WTC11 (cell line): ENCODE measurements at regions not wholly inside any gene's neighbourhood (a gene's known extent, or its start where the extent isn't known, plus 50 kb on each side); places are given as distances from the start of the nearest gene placed in this dataset.

Experiments used
- ATAC-seq: fragments of 200-7000 bp; cut with Tn5 transposase; 2 replicates; pipeline ENCODE4 v1.10.0; 2021; ENCODE audit warnings: mild to moderate bottlenecking, moderate library complexity
- CTCF ChIA-PET: fragments of 300-600 bp; sonication (Branson Sonifier 250); formaldehyde crosslinking; loops from one replicate; lab custom pipeline; 2021; ENCODE audit warnings: antibody characterized with exemption; lab: Charles Lee
- POLR2A ChIA-PET: fragments of 350-600 bp; sonication (Branson Sonifier 250); formaldehyde crosslinking; loops from one replicate; lab custom pipeline; 2021; ENCODE audit warnings: antibody characterized with exemption; lab: Charles Lee
- DNase-seq: peaks from one replicate; pipeline ENCODE4 v3.0.0; 2021; ENCODE audit warnings: low spot score
- H3K27ac Mint-ChIP-seq: 2 replicates; pipeline ENCODE4 v1.8.0; 2021; ENCODE audit warnings: mixed read lengths
- H3K27me3 Mint-ChIP-seq: 2 replicates; pipeline ENCODE4 v1.8.0; 2021; ENCODE audit warnings: low read depth, mild to moderate bottlenecking, moderate library complexity, mixed read lengths
- H3K36me3 Mint-ChIP-seq: 2 replicates; pipeline ENCODE4 v1.8.0; 2021; ENCODE audit warnings: mixed read lengths
- H3K4me1 Mint-ChIP-seq: 2 replicates; pipeline ENCODE4 v1.8.0; 2022; ENCODE audit warnings: mixed read lengths
- H3K4me3 Mint-ChIP-seq: 2 replicates; pipeline ENCODE4 v1.8.0; 2021; ENCODE audit warnings: mild to moderate bottlenecking, moderate library complexity, mixed read lengths
- H3K9me3 Mint-ChIP-seq: 2 replicates; pipeline ENCODE4 v1.8.0; 2021; ENCODE audit warnings: mixed read lengths
- CREB1 ChIP-seq: sonication (generic); formaldehyde crosslinking; IDR thresholded peaks from 2 replicates; pipeline ENCODE4 v1.8.0; 2023; ENCODE audit warnings: mild to moderate bottlenecking, missing genetic modification reagents
- ELF4 ChIP-seq: sonication (generic); formaldehyde crosslinking; IDR thresholded peaks from 2 replicates; pipeline ENCODE4 v1.8.1; 2022; ENCODE audit warnings: low read depth, mild to moderate bottlenecking, moderate library complexity, missing genetic modification reagents
- ESRRA ChIP-seq: sonication (generic); formaldehyde crosslinking; IDR thresholded peaks from 2 replicates; pipeline ENCODE4 v1.8.1; 2022; ENCODE audit warnings: mild to moderate bottlenecking, missing genetic modification reagents, borderline replicate concordance
- FOXK1 ChIP-seq: sonication (generic); formaldehyde crosslinking; IDR thresholded peaks from 2 replicates; pipeline ENCODE4 v1.8.0; 2022; ENCODE audit warnings: mild to moderate bottlenecking, moderate library complexity, missing genetic modification reagents
- JAZF1 ChIP-seq: fragments of 250-450 bp; sonication (Bioruptor Pico); IDR thresholded peaks from 2 replicates; pipeline ENCODE4 v1.9.0; 2021; ENCODE audit warnings: moderate library complexity, mild to moderate bottlenecking, inconsistent platforms
- NFATC4 ChIP-seq: fragments of 250-450 bp; sonication (Bioruptor Pico); IDR thresholded peaks from 2 replicates; pipeline ENCODE4 v1.9.0; 2021; ENCODE audit warnings: mild to moderate bottlenecking
- RORB ChIP-seq: fragments of 250-450 bp; sonication (Bioruptor Pico); IDR thresholded peaks from 2 replicates; pipeline ENCODE4 v1.9.0; 2021; ENCODE audit warnings: mild to moderate bottlenecking
- SMAD4 ChIP-seq: sonication (generic); formaldehyde crosslinking; IDR thresholded peaks from 2 replicates; pipeline ENCODE4 v1.8.0; 2022; ENCODE audit warnings: mild to moderate bottlenecking, missing genetic modification reagents
- TEAD1 ChIP-seq: sonication (generic); formaldehyde crosslinking; IDR thresholded peaks from 2 replicates; pipeline ENCODE4 v1.8.0; 2022; ENCODE audit warnings: mild to moderate bottlenecking, missing genetic modification reagents
- TEAD4 ChIP-seq: sonication (generic); formaldehyde crosslinking; IDR thresholded peaks from 2 replicates; pipeline ENCODE4 v1.8.0; 2022; ENCODE audit warnings: mild to moderate bottlenecking, missing genetic modification reagents
- ZBTB21 ChIP-seq: sonication (generic); formaldehyde crosslinking; IDR thresholded peaks from 2 replicates; pipeline ENCODE4 v1.8.1; 2023; ENCODE audit warnings: mild to moderate bottlenecking, missing genetic modification reagents, borderline replicate concordance
- ZNF121 ChIP-seq: sonication (generic); formaldehyde crosslinking; IDR thresholded peaks from 2 replicates; pipeline ENCODE4 v1.8.0; 2023; ENCODE audit warnings: missing genetic modification reagents
- ZNF263 ChIP-seq: sonication (generic); formaldehyde crosslinking; IDR thresholded peaks from 2 replicates; pipeline ENCODE4 v1.8.1; 2022; ENCODE audit warnings: low read depth, mild to moderate bottlenecking, moderate library complexity, missing genetic modification reagents
- ZNF317 ChIP-seq: sonication (generic); formaldehyde crosslinking; IDR thresholded peaks from 2 replicates; pipeline ENCODE4 v1.8.1; 2023; ENCODE audit warnings: low read depth, mild to moderate bottlenecking, moderate library complexity, missing genetic modification reagents, borderline replicate concordance
- ZNF396 ChIP-seq: fragments of 250-450 bp; sonication (Bioruptor Pico); IDR thresholded peaks from 2 replicates; pipeline ENCODE4 v1.8.0; 2021; ENCODE audit warnings: mild to moderate bottlenecking, moderate library complexity, borderline replicate concordance
- TF ChIP-seq, protein P1 (sequence below): fragments of 200-600 bp; IDR thresholded peaks from 2 replicates; pipeline ENCODE4 v1.8.0; 2022; ENCODE audit warnings: antibody characterized with exemption
- TF ChIP-seq, protein P2 (sequence below): fragments of 250-450 bp; sonication (Bioruptor Pico); IDR thresholded peaks from 2 replicates; pipeline ENCODE4 v1.8.0; 2021; ENCODE audit warnings: mild to moderate bottlenecking
- TF ChIP-seq, protein P3 (sequence below): sonication (generic); formaldehyde crosslinking; IDR thresholded peaks from 2 replicates; pipeline ENCODE4 v1.8.0; 2022; ENCODE audit warnings: missing genetic modification reagents
- TF ChIP-seq, protein P4 (sequence below): fragments of 250-450 bp; sonication (Bioruptor Pico); IDR thresholded peaks from 2 replicates; pipeline ENCODE4 v1.9.0; 2021; ENCODE audit warnings: moderate library complexity, mild to moderate bottlenecking, inconsistent platforms, borderline replicate concordance
- TF ChIP-seq, protein P5 (sequence below): fragments of 250-450 bp; sonication (Bioruptor Pico); IDR thresholded peaks from 2 replicates; pipeline ENCODE4 v1.9.0; 2021; ENCODE audit warnings: mild to moderate bottlenecking, borderline replicate concordance
- TF ChIP-seq, protein P6 (sequence below): sonication (generic); formaldehyde crosslinking; conservative IDR thresholded peaks from 2 replicates; pipeline ENCODE4 v1.8.1; 2022; ENCODE audit warnings: mild to moderate bottlenecking, missing genetic modification reagents
- TF ChIP-seq, protein P7 (sequence below): sonication (generic); formaldehyde crosslinking; IDR thresholded peaks from 2 replicates; pipeline ENCODE4 v1.8.0; 2023; ENCODE audit warnings: missing genetic modification reagents

DNA sequence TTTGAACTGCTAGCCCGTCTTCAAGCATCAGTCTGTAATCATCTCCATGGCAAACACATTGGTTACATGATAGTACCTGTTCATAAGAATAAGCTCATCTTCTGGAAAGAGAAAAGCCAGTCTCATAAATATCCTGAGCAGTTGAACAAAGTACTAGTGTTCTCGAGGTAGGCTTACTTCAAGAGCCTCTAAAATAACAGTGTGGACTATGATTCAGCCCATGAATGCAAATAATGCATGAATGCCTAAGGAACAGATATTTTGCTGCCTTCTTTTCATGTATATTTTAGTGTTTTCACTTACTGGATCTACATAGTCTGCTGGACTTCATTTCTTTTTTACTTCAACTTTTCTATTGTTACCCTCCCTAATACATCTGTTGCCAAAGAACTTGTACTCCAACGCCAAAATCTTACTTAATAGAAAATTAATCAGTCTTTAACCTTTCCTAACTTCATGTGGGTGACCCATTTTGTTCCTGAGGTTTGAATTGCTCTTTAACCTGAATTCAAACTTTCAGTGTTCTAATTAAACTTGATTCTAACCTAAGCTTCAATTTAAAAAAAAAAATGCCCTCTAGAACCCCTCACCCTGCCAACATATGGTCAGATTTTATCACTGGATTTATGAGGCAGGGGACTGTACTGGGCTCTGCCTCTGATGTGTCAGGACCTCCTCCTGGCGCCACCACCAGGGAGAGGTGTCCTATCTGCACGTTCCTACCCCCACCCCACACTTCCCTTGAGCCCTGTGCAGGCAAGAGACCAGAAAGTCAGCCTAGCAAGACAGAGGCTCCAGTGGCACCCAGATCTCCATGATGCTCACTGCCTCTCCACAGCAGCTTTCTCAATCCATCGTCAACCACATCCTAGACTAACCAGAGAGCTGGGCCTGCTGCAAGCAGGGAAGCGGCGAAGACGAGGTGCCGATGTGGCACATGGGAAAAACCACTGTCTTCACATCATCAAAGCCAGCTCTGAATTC lies 264.7 kb upstream of the ID2 start:
- H3K4me1 Mint-ChIP-seq, result peaks cover 9% of the 10 kb centered on the region
- no peak overlapping the region for H3K27ac Mint-ChIP-seq
- no peaks in the 10 kb centered on the region for H3K27me3 Mint-ChIP-seq
- CTCF ChIA-PET, result no interaction called here
- no peaks in the 10 kb centered on the region for H3K36me3 Mint-ChIP-seq
- no peak for DNase-seq
- peaks cover 4% of the 10 kb centered on the region; the same call in 1 of the 2 replicates for H3K9me3 Mint-ChIP-seq
- peak; percentile 39; the same call in 1 of the 2 replicates for ATAC-seq
- POLR2A ChIA-PET, result no interaction called here
- no peak overlapping the region for H3K4me3 Mint-ChIP-seq
- TF ChIP-seq JAZF1 (CRISPR knock-in tag) (no peak), ZNF121 (CRISPR knock-in tag) (no peak), NFATC4 (CRISPR knock-in tag) (no peak), SMAD4 (no peak), TEAD4 (CRISPR knock-in tag) (no peak), RORB (CRISPR knock-in tag) (no peak), CREB1 (CRISPR knock-in tag) (no peak), ZNF263 (CRISPR knock-in tag) (no peak), ESRRA (no peak), ZNF317 (no peak), ZNF396 (no peak), ZBTB21 (CRISPR knock-in tag) (no peak)
- TF ChIP-seq, protein P1, sequence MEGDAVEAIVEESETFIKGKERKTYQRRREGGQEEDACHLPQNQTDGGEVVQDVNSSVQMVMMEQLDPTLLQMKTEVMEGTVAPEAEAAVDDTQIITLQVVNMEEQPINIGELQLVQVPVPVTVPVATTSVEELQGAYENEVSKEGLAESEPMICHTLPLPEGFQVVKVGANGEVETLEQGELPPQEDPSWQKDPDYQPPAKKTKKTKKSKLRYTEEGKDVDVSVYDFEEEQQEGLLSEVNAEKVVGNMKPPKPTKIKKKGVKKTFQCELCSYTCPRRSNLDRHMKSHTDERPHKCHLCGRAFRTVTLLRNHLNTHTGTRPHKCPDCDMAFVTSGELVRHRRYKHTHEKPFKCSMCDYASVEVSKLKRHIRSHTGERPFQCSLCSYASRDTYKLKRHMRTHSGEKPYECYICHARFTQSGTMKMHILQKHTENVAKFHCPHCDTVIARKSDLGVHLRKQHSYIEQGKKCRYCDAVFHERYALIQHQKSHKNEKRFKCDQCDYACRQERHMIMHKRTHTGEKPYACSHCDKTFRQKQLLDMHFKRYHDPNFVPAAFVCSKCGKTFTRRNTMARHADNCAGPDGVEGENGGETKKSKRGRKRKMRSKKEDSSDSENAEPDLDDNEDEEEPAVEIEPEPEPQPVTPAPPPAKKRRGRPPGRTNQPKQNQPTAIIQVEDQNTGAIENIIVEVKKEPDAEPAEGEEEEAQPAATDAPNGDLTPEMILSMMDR, result no peak
- TF ChIP-seq, all 79 proteins: peak for 0

DNA sequence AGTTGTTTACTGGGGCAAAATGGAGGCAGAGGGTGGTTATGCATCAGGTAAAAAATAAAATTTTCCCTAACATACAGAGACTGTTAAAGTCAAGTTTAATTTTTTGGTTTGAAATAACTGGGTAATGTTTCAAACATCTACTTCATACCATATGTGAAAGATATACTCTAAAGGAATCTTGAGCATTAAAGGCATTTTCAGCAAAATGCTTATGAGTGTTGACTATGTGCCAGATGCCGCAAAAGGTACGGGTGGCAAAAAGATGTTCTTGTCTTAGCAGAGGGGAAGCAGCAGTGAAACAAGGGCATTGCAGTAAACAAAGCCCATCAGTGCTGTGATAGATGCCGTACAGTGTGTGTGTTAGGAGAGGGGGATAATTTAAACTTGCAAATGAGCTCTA lies 263.1 kb upstream of the ID2 start:
- ChIA-PET CTCF (no interaction called here), POLR2A (no interaction called here)
- no peaks in the 10 kb centered on the region for H3K36me3 Mint-ChIP-seq
- peaks cover 7% of the 10 kb centered on the region for H3K9me3 Mint-ChIP-seq
- H3K4me3 Mint-ChIP-seq, result no peak overlapping the region
- TF ChIP-seq FOXK1 (CRISPR knock-in tag) (no peak), ELF4 (CRISPR knock-in tag) (no peak), ESRRA (no peak), TEAD1 (CRISPR knock-in tag) (no peak)
- TF ChIP-seq, protein P2, sequence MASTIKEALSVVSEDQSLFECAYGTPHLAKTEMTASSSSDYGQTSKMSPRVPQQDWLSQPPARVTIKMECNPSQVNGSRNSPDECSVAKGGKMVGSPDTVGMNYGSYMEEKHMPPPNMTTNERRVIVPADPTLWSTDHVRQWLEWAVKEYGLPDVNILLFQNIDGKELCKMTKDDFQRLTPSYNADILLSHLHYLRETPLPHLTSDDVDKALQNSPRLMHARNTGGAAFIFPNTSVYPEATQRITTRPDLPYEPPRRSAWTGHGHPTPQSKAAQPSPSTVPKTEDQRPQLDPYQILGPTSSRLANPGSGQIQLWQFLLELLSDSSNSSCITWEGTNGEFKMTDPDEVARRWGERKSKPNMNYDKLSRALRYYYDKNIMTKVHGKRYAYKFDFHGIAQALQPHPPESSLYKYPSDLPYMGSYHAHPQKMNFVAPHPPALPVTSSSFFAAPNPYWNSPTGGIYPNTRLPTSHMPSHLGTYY, result no peak
- TF ChIP-seq, protein P3, sequence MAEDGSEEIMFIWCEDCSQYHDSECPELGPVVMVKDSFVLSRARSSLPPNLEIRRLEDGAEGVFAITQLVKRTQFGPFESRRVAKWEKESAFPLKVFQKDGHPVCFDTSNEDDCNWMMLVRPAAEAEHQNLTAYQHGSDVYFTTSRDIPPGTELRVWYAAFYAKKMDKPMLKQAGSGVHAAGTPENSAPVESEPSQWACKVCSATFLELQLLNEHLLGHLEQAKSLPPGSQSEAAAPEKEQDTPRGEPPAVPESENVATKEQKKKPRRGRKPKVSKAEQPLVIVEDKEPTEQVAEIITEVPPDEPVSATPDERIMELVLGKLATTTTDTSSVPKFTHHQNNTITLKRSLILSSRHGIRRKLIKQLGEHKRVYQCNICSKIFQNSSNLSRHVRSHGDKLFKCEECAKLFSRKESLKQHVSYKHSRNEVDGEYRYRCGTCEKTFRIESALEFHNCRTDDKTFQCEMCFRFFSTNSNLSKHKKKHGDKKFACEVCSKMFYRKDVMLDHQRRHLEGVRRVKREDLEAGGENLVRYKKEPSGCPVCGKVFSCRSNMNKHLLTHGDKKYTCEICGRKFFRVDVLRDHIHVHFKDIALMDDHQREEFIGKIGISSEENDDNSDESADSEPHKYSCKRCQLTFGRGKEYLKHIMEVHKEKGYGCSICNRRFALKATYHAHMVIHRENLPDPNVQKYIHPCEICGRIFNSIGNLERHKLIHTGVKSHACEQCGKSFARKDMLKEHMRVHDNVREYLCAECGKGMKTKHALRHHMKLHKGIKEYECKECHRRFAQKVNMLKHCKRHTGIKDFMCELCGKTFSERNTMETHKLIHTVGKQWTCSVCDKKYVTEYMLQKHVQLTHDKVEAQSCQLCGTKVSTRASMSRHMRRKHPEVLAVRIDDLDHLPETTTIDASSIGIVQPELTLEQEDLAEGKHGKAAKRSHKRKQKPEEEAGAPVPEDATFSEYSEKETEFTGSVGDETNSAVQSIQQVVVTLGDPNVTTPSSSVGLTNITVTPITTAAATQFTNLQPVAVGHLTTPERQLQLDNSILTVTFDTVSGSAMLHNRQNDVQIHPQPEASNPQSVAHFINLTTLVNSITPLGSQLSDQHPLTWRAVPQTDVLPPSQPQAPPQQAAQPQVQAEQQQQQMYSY, result no peak
- TF ChIP-seq, protein P4, sequence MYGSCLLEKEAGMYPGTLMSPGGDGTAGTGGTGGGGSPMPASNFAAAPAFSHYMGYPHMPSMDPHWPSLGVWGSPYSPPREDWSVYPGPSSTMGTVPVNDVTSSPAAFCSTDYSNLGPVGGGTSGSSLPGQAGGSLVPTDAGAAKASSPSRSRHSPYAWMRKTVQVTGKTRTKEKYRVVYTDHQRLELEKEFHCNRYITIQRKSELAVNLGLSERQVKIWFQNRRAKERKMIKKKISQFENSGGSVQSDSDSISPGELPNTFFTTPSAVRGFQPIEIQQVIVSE (CRISPR knock-in tag), result no peak
- TF ChIP-seq, protein P5, sequence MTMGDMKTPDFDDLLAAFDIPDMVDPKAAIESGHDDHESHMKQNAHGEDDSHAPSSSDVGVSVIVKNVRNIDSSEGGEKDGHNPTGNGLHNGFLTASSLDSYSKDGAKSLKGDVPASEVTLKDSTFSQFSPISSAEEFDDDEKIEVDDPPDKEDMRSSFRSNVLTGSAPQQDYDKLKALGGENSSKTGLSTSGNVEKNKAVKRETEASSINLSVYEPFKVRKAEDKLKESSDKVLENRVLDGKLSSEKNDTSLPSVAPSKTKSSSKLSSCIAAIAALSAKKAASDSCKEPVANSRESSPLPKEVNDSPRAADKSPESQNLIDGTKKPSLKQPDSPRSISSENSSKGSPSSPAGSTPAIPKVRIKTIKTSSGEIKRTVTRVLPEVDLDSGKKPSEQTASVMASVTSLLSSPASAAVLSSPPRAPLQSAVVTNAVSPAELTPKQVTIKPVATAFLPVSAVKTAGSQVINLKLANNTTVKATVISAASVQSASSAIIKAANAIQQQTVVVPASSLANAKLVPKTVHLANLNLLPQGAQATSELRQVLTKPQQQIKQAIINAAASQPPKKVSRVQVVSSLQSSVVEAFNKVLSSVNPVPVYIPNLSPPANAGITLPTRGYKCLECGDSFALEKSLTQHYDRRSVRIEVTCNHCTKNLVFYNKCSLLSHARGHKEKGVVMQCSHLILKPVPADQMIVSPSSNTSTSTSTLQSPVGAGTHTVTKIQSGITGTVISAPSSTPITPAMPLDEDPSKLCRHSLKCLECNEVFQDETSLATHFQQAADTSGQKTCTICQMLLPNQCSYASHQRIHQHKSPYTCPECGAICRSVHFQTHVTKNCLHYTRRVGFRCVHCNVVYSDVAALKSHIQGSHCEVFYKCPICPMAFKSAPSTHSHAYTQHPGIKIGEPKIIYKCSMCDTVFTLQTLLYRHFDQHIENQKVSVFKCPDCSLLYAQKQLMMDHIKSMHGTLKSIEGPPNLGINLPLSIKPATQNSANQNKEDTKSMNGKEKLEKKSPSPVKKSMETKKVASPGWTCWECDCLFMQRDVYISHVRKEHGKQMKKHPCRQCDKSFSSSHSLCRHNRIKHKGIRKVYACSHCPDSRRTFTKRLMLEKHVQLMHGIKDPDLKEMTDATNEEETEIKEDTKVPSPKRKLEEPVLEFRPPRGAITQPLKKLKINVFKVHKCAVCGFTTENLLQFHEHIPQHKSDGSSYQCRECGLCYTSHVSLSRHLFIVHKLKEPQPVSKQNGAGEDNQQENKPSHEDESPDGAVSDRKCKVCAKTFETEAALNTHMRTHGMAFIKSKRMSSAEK (CRISPR knock-in tag), result no peak
- TF ChIP-seq, protein P6, sequence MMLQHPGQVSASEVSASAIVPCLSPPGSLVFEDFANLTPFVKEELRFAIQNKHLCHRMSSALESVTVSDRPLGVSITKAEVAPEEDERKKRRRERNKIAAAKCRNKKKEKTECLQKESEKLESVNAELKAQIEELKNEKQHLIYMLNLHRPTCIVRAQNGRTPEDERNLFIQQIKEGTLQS (CRISPR knock-in tag), result no peak
- TF ChIP-seq, protein P7, sequence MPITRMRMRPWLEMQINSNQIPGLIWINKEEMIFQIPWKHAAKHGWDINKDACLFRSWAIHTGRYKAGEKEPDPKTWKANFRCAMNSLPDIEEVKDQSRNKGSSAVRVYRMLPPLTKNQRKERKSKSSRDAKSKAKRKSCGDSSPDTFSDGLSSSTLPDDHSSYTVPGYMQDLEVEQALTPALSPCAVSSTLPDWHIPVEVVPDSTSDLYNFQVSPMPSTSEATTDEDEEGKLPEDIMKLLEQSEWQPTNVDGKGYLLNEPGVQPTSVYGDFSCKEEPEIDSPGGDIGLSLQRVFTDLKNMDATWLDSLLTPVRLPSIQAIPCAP (CRISPR knock-in tag), result no peak
- DNase-seq (no peak), ATAC-seq (no peak)
- no peaks in the 10 kb centered on the region for H3K4me1 Mint-ChIP-seq
- no peak overlapping the region for H3K27ac Mint-ChIP-seq
- H3K27me3 Mint-ChIP-seq, result no peaks in the 10 kb centered on the region
